ENCODE measurements at regions not wholly inside any gene's neighbourhood (a gene's known extent, or its start where the extent isn't known, plus 50 kb on each side); places are given as distances from the start of the nearest gene placed in this dataset.

DNA sequence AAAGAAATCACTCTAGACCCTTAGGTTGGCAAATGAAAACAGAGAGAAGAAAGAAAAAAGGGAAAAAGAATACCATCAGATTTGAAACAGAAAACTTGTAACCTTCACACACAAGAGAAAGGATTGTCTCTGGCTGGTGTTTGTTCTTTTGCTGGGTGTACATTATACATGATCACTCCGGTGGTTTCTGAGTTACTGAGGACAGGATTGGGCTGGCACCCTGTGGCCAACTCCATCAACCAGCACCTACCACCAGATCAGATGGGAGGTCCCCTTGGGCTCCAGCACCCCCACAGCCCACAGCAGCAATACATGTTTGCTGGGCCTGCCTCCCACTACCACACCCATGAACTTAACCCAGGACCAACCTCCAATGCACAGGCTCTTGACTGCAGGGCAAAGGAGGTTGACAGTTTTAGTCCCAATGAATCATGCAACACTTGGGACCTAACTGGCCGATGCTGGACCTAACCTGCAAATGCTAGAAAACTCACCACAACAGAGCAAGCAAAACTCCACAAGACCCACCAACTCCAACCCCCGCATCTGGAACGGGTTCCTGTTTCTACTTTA lies 308.3 kb downstream of the SOX9 start:
- H3K27me3 ChIP-seq = no peaks in the 10 kb centered on the region
- H3K9ac ChIP-seq (ENCODE audit: low read depth in 2 of 2, low read length in 2 of 2) = peak overlapping the region in 1 of 2 donors; percentile 55
- H3K27ac ChIP-seq = peak overlapping the region; percentile 74
- H3K4me1 ChIP-seq = peaks cover 22% of the 10 kb centered on the region
- H3K4me3 ChIP-seq = no peak overlapping the region
- TF ChIP-seq, protein P1, sequence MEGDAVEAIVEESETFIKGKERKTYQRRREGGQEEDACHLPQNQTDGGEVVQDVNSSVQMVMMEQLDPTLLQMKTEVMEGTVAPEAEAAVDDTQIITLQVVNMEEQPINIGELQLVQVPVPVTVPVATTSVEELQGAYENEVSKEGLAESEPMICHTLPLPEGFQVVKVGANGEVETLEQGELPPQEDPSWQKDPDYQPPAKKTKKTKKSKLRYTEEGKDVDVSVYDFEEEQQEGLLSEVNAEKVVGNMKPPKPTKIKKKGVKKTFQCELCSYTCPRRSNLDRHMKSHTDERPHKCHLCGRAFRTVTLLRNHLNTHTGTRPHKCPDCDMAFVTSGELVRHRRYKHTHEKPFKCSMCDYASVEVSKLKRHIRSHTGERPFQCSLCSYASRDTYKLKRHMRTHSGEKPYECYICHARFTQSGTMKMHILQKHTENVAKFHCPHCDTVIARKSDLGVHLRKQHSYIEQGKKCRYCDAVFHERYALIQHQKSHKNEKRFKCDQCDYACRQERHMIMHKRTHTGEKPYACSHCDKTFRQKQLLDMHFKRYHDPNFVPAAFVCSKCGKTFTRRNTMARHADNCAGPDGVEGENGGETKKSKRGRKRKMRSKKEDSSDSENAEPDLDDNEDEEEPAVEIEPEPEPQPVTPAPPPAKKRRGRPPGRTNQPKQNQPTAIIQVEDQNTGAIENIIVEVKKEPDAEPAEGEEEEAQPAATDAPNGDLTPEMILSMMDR (IDR thresholded peaks at IDR 0.05) = no peak
- DNase-seq = peak; percentile 51
- intact Hi-C loops (cut with DNase I) = loop anchor here (5.0 kb wide), 2 partner anchors 172 to 307 kb away; partner anchors contain the start of gene SOX9
- H3K9me3 ChIP-seq = no peaks in the 10 kb centered on the region
- no peaks in the 10 kb centered on the region for H3K36me3 ChIP-seq

GRCh38 chr17:72430611-72431432 lies 310.0 kb downstream of the SOX9 start:
- Histone ChIP-seq H3K27me3 (no peaks in the 10 kb centered on the region), H3K9ac (ENCODE audit: low read depth in 2 of 2, low read length in 2 of 2) (peak overlapping the region in 1 of 2 donors; percentile 55), H3K4me3 (no peak overlapping the region), H3K36me3 (no peaks in the 10 kb centered on the region), H3K27ac (peak overlapping the region; percentile 74), H3K4me1 (peaks cover 22% of the 10 kb centered on the region), H3K9me3 (no peaks in the 10 kb centered on the region)
- peak; percentile 74 for DNase-seq
- intact Hi-C loops (cut with DNase I) = no loop called here
- TF ChIP-seq, protein P1 (IDR thresholded peaks at IDR 0.05) = peak; percentile 45

DNA sequence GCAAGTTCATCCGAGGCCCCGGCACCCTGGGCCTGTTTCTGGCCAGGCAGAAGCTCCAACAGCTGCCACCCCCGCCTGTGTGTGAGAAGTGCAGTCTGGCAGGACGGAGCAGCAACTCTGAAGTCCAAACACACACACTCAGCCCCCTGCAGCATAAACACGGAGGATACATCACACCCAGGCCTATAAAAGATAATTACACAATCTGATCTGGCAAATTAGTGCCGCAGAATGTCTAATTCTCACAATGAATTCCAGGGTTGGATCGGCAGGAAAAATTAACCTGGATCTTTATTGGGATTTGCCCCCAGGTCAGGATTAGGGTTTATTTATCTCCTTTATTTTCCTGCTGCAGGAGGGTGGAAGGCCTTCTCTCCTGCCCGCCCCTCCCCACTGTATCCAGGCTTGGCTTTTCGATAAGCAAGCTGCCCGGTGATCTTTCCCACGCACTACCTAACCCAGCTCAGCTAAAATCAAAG lies 311.4 kb downstream of the SOX9 start:
- H3K9me3 ChIP-seq = no peaks in the 10 kb centered on the region
- H3K4me1 ChIP-seq = peaks cover 16% of the 10 kb centered on the region
- DNase-seq = peak; percentile 73
- TF ChIP-seq, protein P1 (IDR thresholded peaks at IDR 0.05) = no peak
- intact Hi-C loops (cut with DNase I) = no loop called here
- H3K4me3 ChIP-seq = no peak overlapping the region
- H3K27me3 ChIP-seq = no peaks in the 10 kb centered on the region
- H3K9ac ChIP-seq (ENCODE audit: low read depth in 2 of 2, low read length in 2 of 2) = peak overlapping the region in 1 of 2 donors; percentile 35
- H3K36me3 ChIP-seq = no peaks in the 10 kb centered on the region
- peak overlapping the region; percentile 63 for H3K27ac ChIP-seq

- Histone ChIP-seq H3K4me3 (no peak overlapping the region), H3K4me1 (peaks cover 15% of the 10 kb centered on the region), H3K36me3 (no peaks in the 10 kb centered on the region), H3K9me3 (no peaks in the 10 kb centered on the region), H3K27ac (peak overlapping the region; percentile 63), H3K9ac (ENCODE audit: low read depth in 2 of 2, low read length in 2 of 2) (peak overlapping the region; percentile 30 to 33), H3K27me3 (no peaks in the 10 kb centered on the region)
- intact Hi-C loops (cut with DNase I) = no loop called here
- no peak for DNase-seq
- TF ChIP-seq, protein P1 (IDR thresholded peaks at IDR 0.05) = no peak
Measured at GRCh38 chr17:72432881-72433280, 312.1 kb downstream of the SOX9 start.

- H3K4me1 ChIP-seq = peaks cover 15% of the 10 kb centered on the region
- no peaks in the 10 kb centered on the region for H3K36me3 ChIP-seq
- TF ChIP-seq, protein P1 (IDR thresholded peaks at IDR 0.05) = no peak
- H3K9me3 ChIP-seq = no peaks in the 10 kb centered on the region
- no peak overlapping the region for H3K4me3 ChIP-seq
- H3K27ac ChIP-seq = no peak overlapping the region
- intact Hi-C loops (cut with DNase I) = no loop called here
- H3K27me3 ChIP-seq = no peaks in the 10 kb centered on the region
- H3K9ac ChIP-seq (ENCODE audit: low read depth in 2 of 2, low read length in 2 of 2) = no peak overlapping the region
- DNase-seq = no peak
Measured at GRCh38 chr17:72433797-72434196, 313.0 kb downstream of the SOX9 start.

Data from colonic mucosa (tissue), 4 donors.